Suprapubic skin (tissue), 4 donors: ENCODE measurements at regions not wholly inside any gene's neighbourhood (a gene's known extent, or its start where the extent isn't known, plus 50 kb on each side); places are given as distances from the start of the nearest gene placed in this dataset.
"Not testable (repeated sequence)": the region's sequence is repeated elsewhere in the genome, so short reads cannot be mapped to it uniquely, and the experiment has no call there.

ENCODE experiments used
- CTCF ChIP-seq, 2 donors: fragments of 200-600 bp in 1 of 2; fragments of 450-650 bp in 1 of 2; sonication (generic) in 1 of 2; IDR thresholded peaks; one replicate each; pipeline ENCODE4 v1.5.1; 2016 to 2019; ENCODE audit warnings: antibody characterized with exemption in 2 of 2, mild to moderate bottlenecking in 1 of 2, moderate library complexity in 1 of 2
- POLR2A ChIP-seq, 2 donors: fragments of 450-650 bp; IDR thresholded peaks; one replicate each; pipeline ENCODE4 v1.6.1; 2017; ENCODE audit warnings: antibody characterized with exemption in 2 of 2, mild to moderate bottlenecking in 2 of 2, moderate library complexity in 2 of 2
- POLR2AphosphoS5 ChIP-seq, 3 donors: sonication (generic); formaldehyde crosslinking; IDR thresholded peaks; one replicate each; pipeline ENCODE4 v1.6.1; 2017; ENCODE audit warnings: antibody characterized with exemption in 3 of 3

DNA sequence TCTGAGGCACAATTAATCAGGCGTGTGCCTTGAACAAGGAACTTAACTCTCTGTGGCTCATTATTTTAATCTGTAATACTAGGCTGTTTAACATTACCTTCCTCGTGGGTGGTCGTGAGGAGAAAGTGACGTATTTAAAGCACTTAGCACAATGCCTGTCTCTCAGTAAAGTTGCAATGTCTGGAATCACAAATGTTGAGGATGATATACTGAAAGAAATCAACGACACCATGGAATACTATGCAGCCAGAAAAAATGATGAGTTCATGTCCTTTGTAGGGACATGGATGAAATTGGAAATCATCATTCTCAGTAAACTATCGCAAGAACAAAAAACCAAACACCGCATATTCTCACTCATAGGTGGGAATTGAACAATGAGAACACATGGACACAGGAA lies 1320.0 kb upstream of the TMEM132C start:
- not testable (repeated sequence) for TF ChIP-seq CTCF, POLR2AphosphoS5, POLR2A (IDR thresholded peaks at IDR 0.05)
